HG02981 (cell line): ENCODE measurements at regions not wholly inside any gene's neighbourhood (a gene's known extent, or its start where the extent isn't known, plus 50 kb on each side); places are given as distances from the start of the nearest gene placed in this dataset.
A peak's percentile ranks its signal among the peaks of the same experiment; 100 is the strongest.

Source experiments
- ATAC-seq: cut with Tn5 transposase; IDR thresholded peaks from one replicate; pipeline ENCODE4 v1.9.1; 2021; ENCODE audit warnings: mild to moderate bottlenecking, moderate library complexity; ENCODE audit not compliant: unreplicated experiment

GRCh38 chr7:19455623-19456022, 253.2 kb downstream of the POLR1F start:
- no peak for ATAC-seq

GRCh38 chr7:19448091-19448490, 260.7 kb downstream of the POLR1F start:
- ATAC-seq: no peak

- no peak for ATAC-seq
Observed at GRCh38 chr7:19442016-19442785, 266.6 kb downstream of the POLR1F start.

GRCh38 chr7:19439517-19439916, 269.3 kb downstream of the POLR1F start:
- no peak for ATAC-seq

- no peak for ATAC-seq
Observed at GRCh38 chr7:19437446-19437845, 271.4 kb downstream of the POLR1F start.

GRCh38 chr7:19427944-19428343, 280.9 kb downstream of the POLR1F start:
- no peak for ATAC-seq

GRCh38 chr7:19421861-19422260, 276.6 kb upstream of the FERD3L start:
- ATAC-seq: no peak

GRCh38 chr7:19417231-19417630, 272.0 kb upstream of the FERD3L start:
- ATAC-seq: no peak

GRCh38 chr7:19415123-19415522, 269.9 kb upstream of the FERD3L start:
- ATAC-seq: no peak

GRCh38 chr7:19413443-19413965, 268.3 kb upstream of the FERD3L start:
- no peak for ATAC-seq

- ATAC-seq: no peak
Observed at GRCh38 chr7:19410691-19411090, 265.5 kb upstream of the FERD3L start.

GRCh38 chr7:19410106-19410505, 264.9 kb upstream of the FERD3L start:
- ATAC-seq: no peak

GRCh38 chr7:19408706-19409220, 263.5 kb upstream of the FERD3L start:
- ATAC-seq: no peak

- ATAC-seq: no peak
Observed at GRCh38 chr7:19407270-19407669, 262.0 kb upstream of the FERD3L start.

GRCh38 chr7:19405541-19405940, 260.3 kb upstream of the FERD3L start:
- ATAC-seq: no peak

GRCh38 chr7:19404912-19405329, 259.7 kb upstream of the FERD3L start:
- no peak for ATAC-seq

GRCh38 chr7:19403691-19404090, 258.5 kb upstream of the FERD3L start:
- ATAC-seq: no peak

GRCh38 chr7:19401461-19401860, 256.2 kb upstream of the FERD3L start:
- ATAC-seq: no peak

- ATAC-seq: no peak
Observed at GRCh38 chr7:19400758-19401254, 255.6 kb upstream of the FERD3L start.

GRCh38 chr7:19397911-19398310, 252.7 kb upstream of the FERD3L start:
- peak; percentile 95 for ATAC-seq

- ATAC-seq: no peak
Observed at GRCh38 chr7:19392246-19392645, 247.0 kb upstream of the FERD3L start.

GRCh38 chr7:19390795-19391194, 245.6 kb upstream of the FERD3L start:
- no peak for ATAC-seq
